H9 (cell line): ENCODE measurements at regions not wholly inside any gene's neighbourhood (a gene's known extent, or its start where the extent isn't known, plus 50 kb on each side); places are given as distances from the start of the nearest gene placed in this dataset.

Experiments used
- DNase-seq: peaks from one replicate; pipeline ENCODE4 v3.0.0-alpha.2; 2017
- H2AFZ ChIP-seq: one replicate; pipeline ENCODE4 v1.6.1; 2013; ENCODE audit warnings: mild to moderate bottlenecking, low read length, control low read depth, moderate library complexity
- H2AK5ac ChIP-seq: 2 replicates; pipeline ENCODE4 v1.6.1; 2013; ENCODE audit warnings: low read length, control low read depth, mixed read lengths; ENCODE audit not compliant: insufficient read length
- H2BK120ac ChIP-seq: one replicate; pipeline ENCODE4 v1.6.1; 2013; ENCODE audit warnings: low read depth, mild to moderate bottlenecking, low read length, control low read depth, inconsistent platforms; ENCODE audit not compliant: poor library complexity, severe bottlenecking
- H2BK12ac ChIP-seq: 2 replicates; pipeline ENCODE4 v1.6.1; 2013; ENCODE audit warnings: low read length, control low read depth, mixed read lengths, low read depth; ENCODE audit not compliant: insufficient read length
- H2BK15ac ChIP-seq: 2 replicates; pipeline ENCODE4 v1.6.1; 2013; ENCODE audit warnings: low read depth, low read length, control low read depth
- H2BK20ac ChIP-seq: one replicate; pipeline ENCODE4 v1.6.1; 2013; ENCODE audit warnings: low read depth, mild to moderate bottlenecking, low read length, control low read depth, inconsistent platforms; ENCODE audit not compliant: poor library complexity, severe bottlenecking
- H2BK5ac ChIP-seq: 2 replicates; pipeline ENCODE4 v1.6.1; 2013; ENCODE audit warnings: low read length, control low read depth, mixed read lengths; ENCODE audit not compliant: insufficient read length
- H3K14ac ChIP-seq: 2 replicates; pipeline ENCODE4 v1.6.1; 2013; ENCODE audit warnings: low read length, control low read depth; ENCODE audit not compliant: insufficient read depth
- H3K18ac ChIP-seq: 2 replicates; pipeline ENCODE4 v1.6.1; 2013; ENCODE audit warnings: low read depth, mild to moderate bottlenecking, mixed read lengths, low read length, control low read depth; ENCODE audit not compliant: insufficient read length
- H3K23ac ChIP-seq: 2 replicates; pipeline ENCODE4 v1.6.1; 2013; ENCODE audit warnings: low read length, control low read depth, mixed read lengths, low read depth; ENCODE audit not compliant: insufficient read length
- H3K23me2 ChIP-seq: 2 replicates; pipeline ENCODE4 v1.6.1; 2013; ENCODE audit warnings: low read depth, mild to moderate bottlenecking, mixed read lengths, low read length, control low read depth; ENCODE audit not compliant: insufficient read length, poor library complexity, severe bottlenecking
- H3K27ac ChIP-seq: 2 replicates; pipeline ENCODE4 v1.5.1; 2013; ENCODE audit warnings: low read length, control low read depth, mixed read lengths, low read depth; ENCODE audit not compliant: insufficient read length
- H3K27me3 ChIP-seq: 2 replicates; pipeline ENCODE4 v1.6.1; 2013; ENCODE audit warnings: low read length, control low read depth, inconsistent platforms; ENCODE audit not compliant: insufficient read depth
- H3K4ac ChIP-seq: 2 replicates; pipeline ENCODE4 v1.6.1; 2013; ENCODE audit warnings: low read depth, mild to moderate bottlenecking, control low read depth, inconsistent platforms, low read length, moderate library complexity
- H3K4me1 ChIP-seq: 2 replicates; pipeline ENCODE4 v1.6.1; 2013; ENCODE audit warnings: low read length, control low read depth, inconsistent platforms; ENCODE audit not compliant: insufficient read depth
- H3K4me2 ChIP-seq: 2 replicates; pipeline ENCODE4 v1.6.1; 2013; ENCODE audit warnings: low read length, control low read depth, mixed read lengths; ENCODE audit not compliant: insufficient read length, insufficient read depth
- H3K56ac ChIP-seq: 2 replicates; pipeline ENCODE4 v1.6.1; 2013; ENCODE audit warnings: low read depth, mild to moderate bottlenecking, mixed read lengths, low read length, control low read depth; ENCODE audit not compliant: insufficient read length
- H3K79me1 ChIP-seq: 2 replicates; pipeline ENCODE4 v1.6.1; 2013; ENCODE audit warnings: low read depth, mild to moderate bottlenecking, moderate library complexity, low read length, control low read depth, inconsistent platforms; ENCODE audit not compliant: insufficient read depth, poor library complexity, severe bottlenecking
- H3K79me2 ChIP-seq: 2 replicates; pipeline ENCODE4 v1.6.1; 2013; ENCODE audit warnings: low read length, control low read depth, inconsistent platforms; ENCODE audit not compliant: insufficient read depth
- H3K9ac ChIP-seq: 2 replicates; pipeline ENCODE4 v1.6.1; 2013; ENCODE audit warnings: low read length, control low read depth, mixed read lengths; ENCODE audit not compliant: insufficient read length; ENCODE audit errors: extremely low read depth
- H3K9me3 ChIP-seq: one replicate; pipeline ENCODE4 v1.6.1; 2013; ENCODE audit warnings: low read depth, low read length, inconsistent platforms; ENCODE audit not compliant: control insufficient read depth
- H3T11ph ChIP-seq: one replicate; pipeline ENCODE4 v1.6.1; 2013; ENCODE audit warnings: mild to moderate bottlenecking, low read length, control low read depth, inconsistent platforms
- H4K20me1 ChIP-seq: one replicate; pipeline ENCODE4 v1.6.1; 2013; ENCODE audit not compliant: control insufficient read depth, insufficient read length, insufficient read depth
- H4K5ac ChIP-seq: 2 replicates; pipeline ENCODE4 v1.6.1; 2013; ENCODE audit warnings: low read depth, mild to moderate bottlenecking, mixed read lengths, low read length, control low read depth; ENCODE audit not compliant: insufficient read length
- H4K8ac ChIP-seq: replicated peaks from 2 replicates; pipeline ENCODE4 v1.6.1; 2013; ENCODE audit warnings: low read length, control low read depth, mixed read lengths, low read depth; ENCODE audit not compliant: insufficient read length
- H4K91ac ChIP-seq: 2 replicates; pipeline ENCODE4 v1.6.1; 2013; ENCODE audit warnings: low read depth, mild to moderate bottlenecking, moderate library complexity, mixed read lengths, low read length, control low read depth; ENCODE audit not compliant: insufficient read length
- H3K27ac Mint-ChIP-seq, 3 experiments: 2 replicates in 2 of 3; 3 replicates in 1 of 3; pipeline ENCODE4 v1.8.0; 2020 to 2021; ENCODE audit warnings: mixed read lengths in 3 of 3, mild to moderate bottlenecking in 1 of 3, moderate library complexity in 1 of 3
- H3K27me3 Mint-ChIP-seq: 2 replicates; pipeline ENCODE4 v1.8.0; 2021; ENCODE audit warnings: low read depth, mild to moderate bottlenecking, moderate library complexity, mixed read lengths
- H3K36me3 Mint-ChIP-seq, 3 experiments: 2 replicates in 2 of 3; 3 replicates in 1 of 3; pipeline ENCODE4 v1.8.0; 2020 to 2021; ENCODE audit warnings: low read depth in 3 of 3, mixed read lengths in 3 of 3; ENCODE audit not compliant: insufficient read depth in 1 of 3
- H3K4me1 Mint-ChIP-seq, 2 experiments: 2 replicates each; pipeline ENCODE4 v1.8.0; 2020; ENCODE audit warnings: mixed read lengths in 2 of 2
- H3K4me3 Mint-ChIP-seq, 2 experiments: 2 replicates in 1 of 2; 3 replicates in 1 of 2; pipeline ENCODE4 v1.8.0; 2020 to 2021; ENCODE audit warnings: mild to moderate bottlenecking in 2 of 2, mixed read lengths in 2 of 2, moderate library complexity in 1 of 2
- H3K9me3 Mint-ChIP-seq, 2 experiments: 2 replicates in 1 of 2; 3 replicates in 1 of 2; pipeline ENCODE4 v1.8.0; 2020; ENCODE audit warnings: mild to moderate bottlenecking in 2 of 2, mixed read lengths in 2 of 2, moderate library complexity in 1 of 2
- CTCF ChIP-seq: fragments of 200-600 bp; sonication (generic); conservative IDR thresholded peaks from 3 replicates; pipeline ENCODE4 v1.8.0; 2021; ENCODE audit warnings: antibody characterized with exemption, mild to moderate bottlenecking
- WGBS: extraction: QIAGEN DNeasy Blood & Tissue Kit; methylation state at CpG from one replicate; pipeline ENCODE4 v1.1.7; 2013; ENCODE audit warnings: missing lambda C conversion rate, low lambda C conversion rate, mixed read lengths; ENCODE audit not compliant: insufficient read length; ENCODE audit errors: extremely low coverage; 5-methylcytosine and 5-hydroxymethylcytosine counted together

GRCh38 chr21:19999369-20000272 lies 998.6 kb upstream of the NCAM2 start:
- Histone ChIP-seq H2AFZ (no peak overlapping the region), H3K23me2 (no peaks in the 10 kb centered on the region), H3K14ac (no peak overlapping the region), H3K4me2 (no peak overlapping the region), H3K9me3 (no peaks in the 10 kb centered on the region), H4K20me1 (no peaks in the 10 kb centered on the region), H2AK5ac (no peak overlapping the region), H2BK15ac (no peak overlapping the region), H3K4me1 (no peaks in the 10 kb centered on the region), H3K18ac (no peak overlapping the region), H2BK120ac (no peak overlapping the region), H2BK12ac (no peak overlapping the region), H3T11ph (no peak overlapping the region), H2BK5ac (no peak overlapping the region), H4K8ac (no peak overlapping the region), H3K27me3 (no peaks in the 10 kb centered on the region), H4K5ac (no peak overlapping the region), H3K4ac (no peak overlapping the region), H3K23ac (no peak overlapping the region), H3K9ac (no peak overlapping the region), H3K79me2 (no peaks in the 10 kb centered on the region), H4K91ac (no peak overlapping the region), H2BK20ac (no peak overlapping the region), H3K27ac (no peak overlapping the region), H3K79me1 (no peaks in the 10 kb centered on the region), H3K56ac (no peak overlapping the region)
- H3K9me3 Mint-ChIP-seq = peaks cover 14 to 19% of the 10 kb centered on the region in 2 experiments
- no peak overlapping the region for H3K4me3 Mint-ChIP-seq
- TF ChIP-seq CTCF = no peak
- peaks cover 1 to 4% of the 10 kb centered on the region in 2 experiments; a peak in 1 of 4 replicates for H3K4me1 Mint-ChIP-seq
- H3K36me3 Mint-ChIP-seq = peaks cover 7 to 27% (median 8%) of the 10 kb centered on the region in 3 experiments
- no peaks in the 10 kb centered on the region for H3K27me3 Mint-ChIP-seq
- no peak for DNase-seq
- no CpG with 5 or more reads among the region's 23 CpGs for WGBS
- H3K27ac Mint-ChIP-seq = no peak overlapping the region
